Stimulated activated CD4-positive, alpha-beta T cell treated with anti-CD3 and anti-CD28 coated beads, Interleukin-15, amount 100 ng/mL, for 48 hours (primary cell): ENCODE measurements at regions not wholly inside any gene's neighbourhood (a gene's known extent, or its start where the extent isn't known, plus 50 kb on each side); places are given as distances from the start of the nearest gene placed in this dataset.
"Not testable (repeated sequence)": the region's sequence is repeated elsewhere in the genome, so short reads cannot be mapped to it uniquely, and the experiment has no call there.

Experiments
- DNase-seq, 2 donors: peaks; one replicate each; pipeline ENCODE4 v3.0.0-alpha.2; 2020; ENCODE audit warnings: low read depth in 2 of 2

GRCh38 chr20:57971583-57971982, 256.9 kb downstream of the ANKRD60 start:
- not testable (repeated sequence) for DNase-seq

GRCh38 chr20:57970856-57971255, 257.6 kb downstream of the ANKRD60 start:
- DNase-seq: no peak

- DNase-seq: no peak
Measured at GRCh38 chr20:57970116-57970515, 258.3 kb downstream of the ANKRD60 start.

GRCh38 chr20:57968120-57968519, 258.3 kb upstream of the PMEPA1 start:
- no peak for DNase-seq

- DNase-seq: no peak
Measured at GRCh38 chr20:57967364-57967763, 257.5 kb upstream of the PMEPA1 start.

- DNase-seq: no peak
Measured at GRCh38 chr20:57966620-57967019, 256.8 kb upstream of the PMEPA1 start.

- DNase-seq: no peak
Measured at GRCh38 chr20:57965441-57965840, 255.6 kb upstream of the PMEPA1 start.

- no peak for DNase-seq
Measured at GRCh38 chr20:57964011-57964862, 254.4 kb upstream of the PMEPA1 start.

- no peak for DNase-seq
Measured at GRCh38 chr20:57960803-57961575, 251.2 kb upstream of the PMEPA1 start.

GRCh38 chr20:57959589-57959988, 249.8 kb upstream of the PMEPA1 start:
- no peak for DNase-seq

- DNase-seq: no peak
Measured at GRCh38 chr20:57959018-57959417, 249.2 kb upstream of the PMEPA1 start.

- DNase-seq: no peak
Measured at GRCh38 chr20:57958050-57958420, 248.2 kb upstream of the PMEPA1 start.

- DNase-seq: no peak
Measured at GRCh38 chr20:57957411-57958049, 247.7 kb upstream of the PMEPA1 start.

- no peak for DNase-seq
Measured at GRCh38 chr20:57953638-57954037, 243.8 kb upstream of the PMEPA1 start.

GRCh38 chr20:57952136-57952535, 242.3 kb upstream of the PMEPA1 start:
- DNase-seq: no peak

GRCh38 chr20:57951549-57951948, 241.7 kb upstream of the PMEPA1 start:
- no peak for DNase-seq

GRCh38 chr20:57950764-57951485, 241.1 kb upstream of the PMEPA1 start:
- DNase-seq: no peak

GRCh38 chr20:57948180-57948955, 238.6 kb upstream of the PMEPA1 start:
- no peak for DNase-seq

GRCh38 chr20:57947421-57948179, 237.8 kb upstream of the PMEPA1 start:
- DNase-seq: no peak

GRCh38 chr20:57946559-57947315, 236.9 kb upstream of the PMEPA1 start:
- no peak for DNase-seq
